Keratinocyte (primary cell): ENCODE measurements at regions not wholly inside any gene's neighbourhood (a gene's known extent, or its start where the extent isn't known, plus 50 kb on each side); places are given as distances from the start of the nearest gene placed in this dataset.
"Not testable (repeated sequence)": the region's sequence is repeated elsewhere in the genome, so short reads cannot be mapped to it uniquely, and the experiment has no call there.

Experiments used
- DNase-seq: peaks from one replicate; pipeline ENCODE4 v3.0.0-alpha.2; 2011; ENCODE audit warnings: low read depth, missing footprints, low spot score
- FAIRE-seq: peaks from 2 replicates; lab custom pipeline; 2011; peaks lifted over from hg19 to GRCh38; lab: Jason Lieb, UNC
- H2AFZ ChIP-seq: 2 replicates; pipeline ENCODE4 v1.6.0; 2012; ENCODE audit warnings: low read length, control low read depth, inconsistent platforms; ENCODE audit not compliant: control insufficient read depth
- H3K27ac ChIP-seq: 2 replicates; pipeline ENCODE4 v1.5.1; 2011; ENCODE audit warnings: low read length; ENCODE audit not compliant: control insufficient read depth, insufficient read depth
- H3K27me3 ChIP-seq: 3 replicates; pipeline ENCODE4 v1.6.0; 2011; ENCODE audit warnings: low read length; ENCODE audit not compliant: control insufficient read depth, insufficient read depth; ENCODE audit errors: extremely low read depth
- H3K36me3 ChIP-seq, 2 experiments: 2 replicates in 1 of 2; 3 replicates in 1 of 2; pipeline ENCODE4 v1.5.1; 2011; ENCODE audit warnings: low read length in 2 of 2, mild to moderate bottlenecking in 1 of 2; ENCODE audit not compliant: control insufficient read depth in 2 of 2, insufficient read depth in 2 of 2; ENCODE audit errors: extremely low read depth in 1 of 2
- H3K4me1 ChIP-seq: 3 replicates; pipeline ENCODE4 v1.5.1; 2011; ENCODE audit warnings: low read length; ENCODE audit not compliant: control insufficient read depth, insufficient read depth; ENCODE audit errors: extremely low read depth
- H3K4me2 ChIP-seq: 3 replicates; pipeline ENCODE4 v1.6.0; 2011; ENCODE audit warnings: low read depth, low read length; ENCODE audit not compliant: control insufficient read depth, insufficient read depth; ENCODE audit errors: extremely low read depth
- H3K4me3 ChIP-seq, 3 experiments: fragments of 200-600 bp in 1 of 3; sonication (generic) in 1 of 3; 2 replicates in 2 of 3; 3 replicates in 1 of 3; pipeline ENCODE4 v1.5.1; 2011 to 2016; ENCODE audit warnings: low read length in 3 of 3, mild to moderate bottlenecking in 3 of 3, control low read depth in 2 of 3, inconsistent platforms in 1 of 3, low read depth in 1 of 3, mixed read lengths in 1 of 3, mixed run types in 1 of 3, moderate library complexity in 1 of 3; ENCODE audit not compliant: control insufficient read depth in 2 of 3, insufficient read depth in 2 of 3; ENCODE audit errors: extremely low read depth in 1 of 3
- H3K79me2 ChIP-seq: 2 replicates; pipeline ENCODE4 v1.6.0; 2012; ENCODE audit warnings: low read length; ENCODE audit not compliant: control insufficient read depth, insufficient read depth
- H3K9ac ChIP-seq: 3 replicates; pipeline ENCODE4 v1.6.0; 2011; ENCODE audit warnings: low read length; ENCODE audit not compliant: control insufficient read depth, insufficient read depth; ENCODE audit errors: extremely low read depth
- H3K9me1 ChIP-seq: 3 replicates; pipeline ENCODE4 v1.6.0; 2011; ENCODE audit warnings: low read length; ENCODE audit not compliant: control insufficient read depth, insufficient read depth; ENCODE audit errors: extremely low read depth
- H3K9me3 ChIP-seq: 2 replicates; pipeline ENCODE4 v1.5.1; 2012; ENCODE audit warnings: low read depth, low read length; ENCODE audit not compliant: control insufficient read depth
- H4K20me1 ChIP-seq: 3 replicates; pipeline ENCODE4 v1.6.0; 2011; ENCODE audit warnings: low read length; ENCODE audit not compliant: control insufficient read depth, insufficient read depth; ENCODE audit errors: extremely low read depth
- CTCF ChIP-seq, 3 experiments: IDR thresholded peaks in 1 of 3; conservative IDR thresholded peaks in 1 of 3; optimal IDR thresholded peaks in 1 of 3; 2 replicates in 2 of 3; 3 replicates in 1 of 3; pipeline versions ENCODE3 to v1.5.1; 2011; ENCODE audit warnings: low read length in 3 of 3, mild to moderate bottlenecking in 3 of 3, moderate library complexity in 2 of 3, control low read depth in 1 of 3, inconsistent platforms in 1 of 3; ENCODE audit not compliant: insufficient read depth in 2 of 3; ENCODE audit errors: extremely low read depth in 1 of 3
- EZH2 ChIP-seq: IDR thresholded peaks from one replicate; pipeline ENCODE4 v1.6.1; 2012; ENCODE audit warnings: inconsistent platforms, mild to moderate bottlenecking, low read length, moderate library complexity
- dilution Hi-C: fragments of 300-500 bp; cut with MboI; formaldehyde crosslinking; loops from one replicate; pipeline ENCODE4 v1.7.0; 2020; ENCODE audit warnings: low sequenced_read_pairs; ENCODE audit not compliant: extremely low pct_ligation_motif_present

DNA sequence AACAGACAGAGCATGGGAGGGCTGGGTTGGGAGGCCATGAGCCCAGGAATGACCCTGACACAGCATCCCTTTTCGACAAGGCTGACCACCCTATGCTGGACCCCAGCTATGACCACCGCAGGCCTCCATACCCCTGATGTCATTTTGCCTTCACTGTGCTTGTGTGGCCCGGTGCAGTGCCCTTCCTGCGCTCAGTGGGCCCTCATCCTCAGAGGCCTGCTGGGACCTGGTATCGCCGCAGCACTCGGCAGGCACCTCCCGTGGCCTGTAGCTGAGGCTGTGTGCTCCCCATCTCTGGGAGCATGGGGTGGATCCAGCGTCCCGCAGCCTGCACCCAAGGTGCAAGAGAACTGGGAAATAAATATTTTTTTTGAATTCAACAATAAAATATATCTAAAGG is 73.1 kb upstream of the MEF2A start:
- H3K9me1 ChIP-seq, result no peaks in the 10 kb centered on the region
- no peak for TF ChIP-seq CTCF (optimal IDR thresholded peaks at IDR 0.05 in 1 of 3, IDR thresholded peaks at IDR 0.05 in 1 of 3, conservative IDR thresholded peaks at IDR 0.05 in 1 of 3; ENCODE audit: extremely low read depth in 1 of 3, insufficient read depth in 2 of 3, low read length in 3 of 3)
- no peaks in the 10 kb centered on the region for H4K20me1 ChIP-seq
- no peak overlapping the region for H3K4me2 ChIP-seq
- FAIRE-seq (no peak), DNase-seq (no peak)
- no peak overlapping the region for H3K9ac ChIP-seq
- dilution Hi-C loops, result no loop called here
- H3K27me3 ChIP-seq, result peaks cover 3% of the 10 kb centered on the region
- H3K4me3 ChIP-seq, result no peak overlapping the region
- no peaks in the 10 kb centered on the region for H3K79me2 ChIP-seq
- no peaks in the 10 kb centered on the region for H3K4me1 ChIP-seq
- no peak overlapping the region for H2AFZ ChIP-seq
- H3K36me3 ChIP-seq, result no peaks in the 10 kb centered on the region
- H3K9me3 ChIP-seq, result no peaks in the 10 kb centered on the region
- H3K27ac ChIP-seq, result no peak overlapping the region

GRCh38 chr15:99493461-99493860 is 72.3 kb upstream of the MEF2A start:
- FAIRE-seq, result no peak
- Histone ChIP-seq H3K36me3 (no peaks in the 10 kb centered on the region), H3K27ac (no peak overlapping the region), H3K4me1 (no peaks in the 10 kb centered on the region), H3K9ac (no peak overlapping the region), H2AFZ (no peak overlapping the region), H3K9me1 (no peaks in the 10 kb centered on the region), H3K4me2 (no peak overlapping the region), H3K79me2 (no peaks in the 10 kb centered on the region), H3K4me3 (no peak overlapping the region), H3K9me3 (no peaks in the 10 kb centered on the region), H4K20me1 (no peaks in the 10 kb centered on the region), H3K27me3 (peaks cover 3% of the 10 kb centered on the region)
- DNase-seq, result no peak
- dilution Hi-C loops, result no loop called here
- TF ChIP-seq CTCF (optimal IDR thresholded peaks at IDR 0.05 in 1 of 3, IDR thresholded peaks at IDR 0.05 in 1 of 3, conservative IDR thresholded peaks at IDR 0.05 in 1 of 3; ENCODE audit: extremely low read depth in 1 of 3, insufficient read depth in 2 of 3, low read length in 3 of 3) (no peak), EZH2 (no peak)

- H3K27me3 ChIP-seq, H3K9me3 ChIP-seq, H3K9ac ChIP-seq, dilution Hi-C loops, H2AFZ ChIP-seq, H4K20me1 ChIP-seq, H3K4me1 ChIP-seq, H3K4me2 ChIP-seq, H3K27ac ChIP-seq, FAIRE-seq, H3K4me3 ChIP-seq, H3K36me3 ChIP-seq, H3K79me2 ChIP-seq, DNase-seq, H3K9me1 ChIP-seq: not testable (repeated sequence)
These were observed 71.1 kb upstream of the MEF2A start for GRCh38 chr15:99494536-99495233.
